Breast epithelium (tissue), 4 donors: ENCODE measurements at regions not wholly inside any gene's neighbourhood (a gene's known extent, or its start where the extent isn't known, plus 50 kb on each side); places are given as distances from the start of the nearest gene placed in this dataset.
"Not testable (repeated sequence)": the region's sequence is repeated elsewhere in the genome, so short reads cannot be mapped to it uniquely, and the experiment has no call there.

Source experiments
- DNase-seq, 2 donors: peaks; one replicate each; pipeline ENCODE4 v3.0.0-alpha.2; 2019; ENCODE audit warnings: low spot score in 2 of 2
- H3K27ac ChIP-seq, 2 donors: fragments of 200-600 bp; sonication (generic) in 1 of 2; one replicate each; pipeline ENCODE4 v1.5.1; 2016 to 2019; ENCODE audit warnings: mild to moderate bottlenecking in 1 of 2
- H3K27me3 ChIP-seq, 2 donors: fragments of 200-600 bp; sonication (generic) in 1 of 2; one replicate each; pipeline versions ENCODE4 v1.5.1 to v1.6.0; 2017 to 2019; ENCODE audit warnings: control low read depth in 1 of 2, mild to moderate bottlenecking in 1 of 2
- H3K36me3 ChIP-seq: fragments of 200-600 bp; one replicate; pipeline ENCODE4 v1.5.1; 2019
- H3K4me1 ChIP-seq, 2 donors: fragments of 200-600 bp; sonication (generic); one replicate each; pipeline ENCODE4 v1.5.1; 2016 to 2019; ENCODE audit warnings: control low read depth in 1 of 2
- H3K4me3 ChIP-seq, 3 donors: fragments of 200-600 bp; sonication (generic); 1 replicate in 2 of 3; 2 replicates in 1 of 3; pipeline ENCODE4 v1.5.1; 2016 to 2019; ENCODE audit warnings: mild to moderate bottlenecking in 3 of 3, moderate library complexity in 2 of 3
- H3K9me3 ChIP-seq, 2 donors: fragments of 200-600 bp; sonication (generic) in 1 of 2; one replicate each; pipeline ENCODE4 v1.5.1; 2016 to 2019; ENCODE audit warnings: control low read depth in 1 of 2
- CTCF ChIP-seq, 3 donors: fragments of 450-650 bp; IDR thresholded peaks; one replicate each; pipeline ENCODE4 v1.5.1; 2016 to 2017; ENCODE audit warnings: antibody characterized with exemption in 3 of 3, mild to moderate bottlenecking in 3 of 3, moderate library complexity in 3 of 3
- POLR2A ChIP-seq: fragments of 450-650 bp; IDR thresholded peaks from one replicate; pipeline ENCODE4 v1.6.1; 2016; ENCODE audit warnings: antibody characterized with exemption, mild to moderate bottlenecking, moderate library complexity
- POLR2AphosphoS5 ChIP-seq, 3 donors: sonication (generic); formaldehyde crosslinking; IDR thresholded peaks; one replicate each; pipeline ENCODE4 v1.6.1; 2017; ENCODE audit warnings: antibody characterized with exemption in 3 of 3
- intact Hi-C: fragments of 100-400 bp; cut with DNase I; formaldehyde crosslinking; loops from one replicate; pipeline ENCODE4 v1.15.1; 2023; ENCODE audit warnings: low total_unique reads

GRCh38 chr2:166784296-166784946, 103.9 kb upstream of the XIRP2 start:
- no peaks in the 10 kb centered on the region for H3K9me3 ChIP-seq
- TF ChIP-seq POLR2A, result no peak
- no peak for TF ChIP-seq POLR2AphosphoS5 (IDR thresholded peaks at IDR 0.05)
- TF ChIP-seq CTCF (IDR thresholded peaks at IDR 0.05), result no peak
- intact Hi-C loops, result no loop called here
- H3K27me3 ChIP-seq, result no peaks in the 10 kb centered on the region
- no peaks in the 10 kb centered on the region for H3K4me1 ChIP-seq
- H3K4me3 ChIP-seq, result no peak overlapping the region
- H3K27ac ChIP-seq, result no peak overlapping the region
- no peak for DNase-seq
- H3K36me3 ChIP-seq, result no peaks in the 10 kb centered on the region

- Histone ChIP-seq H3K4me1 (no peaks in the 10 kb centered on the region), H3K4me3 (no peak overlapping the region), H3K27me3 (no peaks in the 10 kb centered on the region), H3K27ac (no peak overlapping the region), H3K9me3 (no peaks in the 10 kb centered on the region), H3K36me3 (no peaks in the 10 kb centered on the region)
- TF ChIP-seq CTCF (IDR thresholded peaks at IDR 0.05) (no peak), POLR2AphosphoS5 (IDR thresholded peaks at IDR 0.05) (no peak), POLR2A (no peak)
- intact Hi-C loops, result no loop called here
- no peak for DNase-seq
These were observed 113.1 kb upstream of the XIRP2 start for GRCh38 chr2:166775176-166775575.

- peaks cover 0 to 7% of the 10 kb centered on the region in 2 donors for H3K9me3 ChIP-seq
- no peaks in the 10 kb centered on the region for H3K36me3 ChIP-seq
- no peaks in the 10 kb centered on the region for H3K27me3 ChIP-seq
- no peak overlapping the region for H3K4me3 ChIP-seq
- no peak overlapping the region for H3K27ac ChIP-seq
- DNase-seq, result no peak
- intact Hi-C loops, result no loop called here
- no peaks in the 10 kb centered on the region for H3K4me1 ChIP-seq
- TF ChIP-seq POLR2A (no peak), POLR2AphosphoS5 (IDR thresholded peaks at IDR 0.05) (no peak), CTCF (IDR thresholded peaks at IDR 0.05) (no peak)
These were observed 114.9 kb upstream of the XIRP2 start for GRCh38 chr2:166773308-166773949.

- Histone ChIP-seq H3K27me3 (no peaks in the 10 kb centered on the region), H3K4me3 (no peak overlapping the region), H3K4me1 (no peaks in the 10 kb centered on the region), H3K9me3 (peaks cover 0 to 7% of the 10 kb centered on the region in 2 donors), H3K27ac (no peak overlapping the region), H3K36me3 (no peaks in the 10 kb centered on the region)
- intact Hi-C loops, result no loop called here
- TF ChIP-seq POLR2AphosphoS5 (IDR thresholded peaks at IDR 0.05), result no peak
- TF ChIP-seq POLR2A, result no peak
- TF ChIP-seq CTCF (IDR thresholded peaks at IDR 0.05), result no peak
- no peak for DNase-seq
These were observed 119.7 kb upstream of the XIRP2 start for GRCh38 chr2:166768393-166769123.

GRCh38 chr2:166766769-166767322, 121.4 kb upstream of the XIRP2 start:
- H3K4me3 ChIP-seq, DNase-seq, H3K27ac ChIP-seq, intact Hi-C loops, H3K27me3 ChIP-seq, H3K36me3 ChIP-seq, H3K4me1 ChIP-seq, H3K9me3 ChIP-seq: not testable (repeated sequence)
